ENCODE measurements at regions not wholly inside any gene's neighbourhood (a gene's known extent, or its start where the extent isn't known, plus 50 kb on each side); places are given as distances from the start of the nearest gene placed in this dataset.

DNA sequence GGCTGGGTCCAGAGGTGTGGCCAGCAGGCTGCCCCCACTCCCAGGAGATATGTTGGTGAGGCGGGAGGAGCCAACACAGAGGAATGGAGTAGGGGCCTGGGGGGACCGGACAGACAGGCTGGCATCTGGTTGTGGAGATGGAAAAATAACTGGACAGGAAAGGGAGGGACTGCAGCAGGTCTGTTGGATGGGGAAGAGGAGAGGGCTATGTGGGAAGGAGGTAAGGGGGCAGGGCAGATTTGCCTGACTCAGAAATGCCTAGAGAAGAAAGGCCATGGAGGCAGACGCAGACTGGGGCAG lies 160.4 kb downstream of the TRIM29 start:
- Histone ChIP-seq H3K27me3 (ENCODE audit: control insufficient read depth, insufficient read depth, low read length) (peaks cover 20% of the 10 kb centered on the region), H3K27ac (ENCODE audit: low read depth, low read length) (no peak overlapping the region), H3K4me3 (ENCODE audit: low read depth, low read length) (no peak overlapping the region), H3K9me3 (ENCODE audit: control insufficient read depth, insufficient read depth, low read length) (no peaks in the 10 kb centered on the region)
- ChIA-PET POLR2A (no interaction called here), CTCF (no interaction called here)
- DNase-seq (ENCODE audit: low read depth, low spot score): no peak
- TF ChIP-seq, protein P1, sequence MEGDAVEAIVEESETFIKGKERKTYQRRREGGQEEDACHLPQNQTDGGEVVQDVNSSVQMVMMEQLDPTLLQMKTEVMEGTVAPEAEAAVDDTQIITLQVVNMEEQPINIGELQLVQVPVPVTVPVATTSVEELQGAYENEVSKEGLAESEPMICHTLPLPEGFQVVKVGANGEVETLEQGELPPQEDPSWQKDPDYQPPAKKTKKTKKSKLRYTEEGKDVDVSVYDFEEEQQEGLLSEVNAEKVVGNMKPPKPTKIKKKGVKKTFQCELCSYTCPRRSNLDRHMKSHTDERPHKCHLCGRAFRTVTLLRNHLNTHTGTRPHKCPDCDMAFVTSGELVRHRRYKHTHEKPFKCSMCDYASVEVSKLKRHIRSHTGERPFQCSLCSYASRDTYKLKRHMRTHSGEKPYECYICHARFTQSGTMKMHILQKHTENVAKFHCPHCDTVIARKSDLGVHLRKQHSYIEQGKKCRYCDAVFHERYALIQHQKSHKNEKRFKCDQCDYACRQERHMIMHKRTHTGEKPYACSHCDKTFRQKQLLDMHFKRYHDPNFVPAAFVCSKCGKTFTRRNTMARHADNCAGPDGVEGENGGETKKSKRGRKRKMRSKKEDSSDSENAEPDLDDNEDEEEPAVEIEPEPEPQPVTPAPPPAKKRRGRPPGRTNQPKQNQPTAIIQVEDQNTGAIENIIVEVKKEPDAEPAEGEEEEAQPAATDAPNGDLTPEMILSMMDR (IDR thresholded peaks at IDR 0.05; ENCODE audit: low read depth, low read length): no peak

DNA sequence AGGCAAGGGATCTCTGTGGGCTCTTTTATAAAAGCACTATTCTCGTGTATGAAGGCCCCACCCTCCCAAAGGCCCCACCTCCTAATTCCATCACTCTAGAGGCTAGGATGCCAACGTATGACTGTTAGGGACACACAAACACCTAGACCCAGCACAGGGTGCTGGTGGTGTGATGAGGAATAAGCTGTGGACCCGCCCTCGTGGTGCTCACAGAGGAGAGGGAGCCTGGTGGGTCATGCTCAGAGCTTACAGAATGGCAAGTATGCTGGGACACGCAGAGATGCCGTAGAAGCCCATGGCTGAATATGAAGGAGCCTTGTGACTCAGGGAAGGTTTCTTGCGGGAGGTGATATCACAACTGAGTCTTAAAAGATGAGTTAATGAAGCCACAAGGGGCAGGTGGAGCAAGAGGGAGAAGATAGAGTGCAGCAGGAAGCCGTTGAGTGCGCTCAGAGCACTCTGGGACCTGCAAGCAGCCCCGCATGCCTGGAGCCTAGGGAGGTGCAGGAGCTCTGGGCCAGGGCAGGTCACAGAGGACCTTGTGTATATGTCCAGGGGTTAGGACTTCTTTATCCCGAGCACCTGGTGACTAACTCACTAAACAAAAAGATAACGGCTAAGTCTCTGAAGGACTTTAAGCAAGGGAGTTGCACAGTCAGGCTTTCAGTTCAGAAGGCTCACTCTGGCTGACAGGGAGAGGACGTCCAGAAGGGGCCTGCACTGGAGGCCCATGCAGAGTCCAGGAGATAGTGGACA lies 160.9 kb downstream of the TRIM29 start:
- H3K4me3 ChIP-seq (ENCODE audit: low read depth, low read length): no peak overlapping the region
- TF ChIP-seq, protein P1 (IDR thresholded peaks at IDR 0.05; ENCODE audit: low read depth, low read length): no peak
- H3K27ac ChIP-seq (ENCODE audit: low read depth, low read length): no peak overlapping the region
- no peaks in the 10 kb centered on the region for H3K9me3 ChIP-seq (ENCODE audit: control insufficient read depth, insufficient read depth, low read length)
- no peak for DNase-seq (ENCODE audit: low read depth, low spot score)
- POLR2A ChIA-PET: no interaction called here
- CTCF ChIA-PET: no interaction called here
- peaks cover 20% of the 10 kb centered on the region for H3K27me3 ChIP-seq (ENCODE audit: control insufficient read depth, insufficient read depth, low read length)

DNA sequence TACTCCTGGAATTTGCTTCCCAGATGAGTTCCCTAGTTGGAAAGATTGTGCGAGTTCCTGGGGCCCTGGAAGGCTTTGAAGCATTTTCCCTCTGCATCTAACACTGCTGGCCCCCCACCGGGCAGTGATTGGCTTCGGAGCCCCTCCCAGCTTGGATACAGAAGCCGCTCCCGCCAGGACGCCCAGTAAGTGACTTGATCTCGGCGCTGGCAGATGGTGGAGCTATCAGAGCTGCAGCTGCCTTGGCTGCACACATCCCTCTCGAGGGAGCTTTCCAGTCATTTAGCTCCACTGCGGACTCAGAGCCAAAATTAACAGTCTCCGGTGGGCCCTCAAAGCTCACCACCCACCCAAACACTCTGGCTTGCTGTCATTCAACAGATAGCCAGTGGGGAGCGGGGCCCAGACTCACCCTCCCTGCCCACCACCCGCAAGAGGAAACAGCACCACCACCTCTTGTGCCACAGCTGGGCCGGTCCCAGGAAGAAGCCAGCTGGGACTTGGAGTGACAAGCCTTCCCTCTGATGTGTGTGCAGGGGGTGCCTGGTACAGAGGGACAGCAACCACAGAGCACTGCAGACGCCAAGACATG lies 162.3 kb downstream of the TRIM29 start:
- Histone ChIP-seq H3K27me3 (ENCODE audit: control insufficient read depth, insufficient read depth, low read length) (peaks cover 21% of the 10 kb centered on the region), H3K9me3 (ENCODE audit: control insufficient read depth, insufficient read depth, low read length) (no peaks in the 10 kb centered on the region), H3K4me3 (ENCODE audit: low read depth, low read length) (no peak overlapping the region), H3K27ac (ENCODE audit: low read depth, low read length) (no peak overlapping the region)
- TF ChIP-seq, protein P1 (IDR thresholded peaks at IDR 0.05; ENCODE audit: low read depth, low read length): no peak
- CTCF ChIA-PET: interaction anchor here (0.6 kb wide), 1 partner anchor 352 kb away, joined by 3 read pairs; no protein-coding TSS in a partner anchor
- POLR2A ChIA-PET: no interaction called here
- DNase-seq (ENCODE audit: low read depth, low spot score): no peak

DNA sequence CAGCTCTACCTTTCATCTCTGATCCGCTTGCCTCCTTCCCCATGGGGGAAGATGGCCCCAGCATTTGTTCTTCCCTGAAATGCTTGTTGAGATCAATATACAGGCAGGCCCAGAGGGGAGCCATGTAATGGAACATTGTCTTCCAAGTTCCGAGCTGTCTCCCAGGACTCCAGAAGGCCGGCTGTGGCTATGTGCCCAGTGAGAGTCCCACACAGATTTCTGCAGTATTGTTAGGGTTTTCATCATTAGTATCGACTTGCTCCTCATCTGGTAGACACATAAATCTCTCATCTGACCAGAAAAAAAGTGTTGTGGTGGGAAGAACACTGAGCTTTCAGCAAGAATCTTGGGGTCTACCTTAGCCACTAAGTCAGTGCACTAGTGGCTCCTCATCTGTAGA lies 163.4 kb downstream of the TRIM29 start:
- POLR2A ChIA-PET: no interaction called here
- TF ChIP-seq, protein P1 (IDR thresholded peaks at IDR 0.05; ENCODE audit: low read depth, low read length): no peak
- CTCF ChIA-PET: no interaction called here
- Histone ChIP-seq H3K4me3 (ENCODE audit: low read depth, low read length) (no peak overlapping the region), H3K27me3 (ENCODE audit: control insufficient read depth, insufficient read depth, low read length) (peaks cover 21% of the 10 kb centered on the region), H3K9me3 (ENCODE audit: control insufficient read depth, insufficient read depth, low read length) (no peaks in the 10 kb centered on the region), H3K27ac (ENCODE audit: low read depth, low read length) (no peak overlapping the region)
- no peak for DNase-seq (ENCODE audit: low read depth, low spot score)

DNA sequence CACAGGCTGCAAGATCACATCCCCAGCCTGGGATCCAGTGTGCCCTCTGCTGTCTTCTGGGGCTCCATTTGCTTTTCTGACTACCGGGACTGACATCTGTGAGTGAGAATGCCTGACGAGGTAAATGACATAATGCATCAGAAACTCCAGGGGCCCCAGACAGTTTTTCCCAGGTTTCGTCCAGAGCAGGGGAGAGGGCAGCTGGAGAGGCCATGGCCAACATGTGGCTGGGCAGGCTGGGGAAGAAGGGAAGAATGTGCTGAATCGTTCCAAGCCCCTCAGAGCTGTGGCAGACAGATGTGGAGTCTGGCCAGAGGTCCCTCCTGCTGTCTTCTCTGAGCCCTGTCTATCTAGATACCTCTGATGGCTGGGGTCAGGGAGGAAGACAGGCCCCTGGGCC lies 163.9 kb downstream of the TRIM29 start:
- TF ChIP-seq, protein P1 (IDR thresholded peaks at IDR 0.05; ENCODE audit: low read depth, low read length): no peak
- Histone ChIP-seq H3K27me3 (ENCODE audit: control insufficient read depth, insufficient read depth, low read length) (peaks cover 22% of the 10 kb centered on the region), H3K4me3 (ENCODE audit: low read depth, low read length) (no peak overlapping the region), H3K9me3 (ENCODE audit: control insufficient read depth, insufficient read depth, low read length) (no peaks in the 10 kb centered on the region), H3K27ac (ENCODE audit: low read depth, low read length) (no peak overlapping the region)
- POLR2A ChIA-PET: no interaction called here
- CTCF ChIA-PET: no interaction called here
- no peak for DNase-seq (ENCODE audit: low read depth, low spot score)
